GM23338 (cell line): ENCODE measurements at regions not wholly inside any gene's neighbourhood (a gene's known extent, or its start where the extent isn't known, plus 50 kb on each side); places are given as distances from the start of the nearest gene placed in this dataset.

Experiments used
- CREB1 ChIP-seq: fragments of 250-450 bp; sonication (Bioruptor Pico); IDR thresholded peaks from 2 replicates; pipeline ENCODE4 v1.5.0; 2020; ENCODE audit warnings: low read depth, mild to moderate bottlenecking, moderate library complexity
- ETS1 ChIP-seq: IDR thresholded peaks from 2 replicates; pipeline ENCODE4 v1.6.1; 2016; ENCODE audit warnings: antibody characterized with exemption
- EZH2 ChIP-seq: fragments of 200-600 bp; sonication (generic); IDR thresholded peaks from one replicate; pipeline ENCODE4 v1.8.0; 2017; ENCODE audit warnings: antibody characterized with exemption, mild to moderate bottlenecking, low read depth; ENCODE audit not compliant: unreplicated experiment
- EZH2phosphoT487 ChIP-seq: fragments of 200-600 bp; sonication (generic); IDR thresholded peaks from one replicate; pipeline ENCODE4 v1.8.1; 2018; ENCODE audit warnings: antibody characterized with exemption; ENCODE audit not compliant: unreplicated experiment
- JUNB ChIP-seq: IDR thresholded peaks from one replicate; pipeline ENCODE4 v1.6.1; 2016; ENCODE audit warnings: antibody characterized with exemption; ENCODE audit not compliant: unreplicated experiment
- NANOG ChIP-seq: IDR thresholded peaks from 2 replicates; pipeline ENCODE4 v1.6.1; 2016; ENCODE audit warnings: antibody characterized with exemption, borderline replicate concordance
- POLR2AphosphoS5 ChIP-seq: IDR thresholded peaks from 2 replicates; pipeline ENCODE4 v1.6.1; 2016; ENCODE audit warnings: antibody characterized with exemption, low read depth
- STAT1 ChIP-seq: IDR thresholded peaks from one replicate; pipeline ENCODE4 v1.6.1; 2016; ENCODE audit warnings: antibody characterized with exemption; ENCODE audit not compliant: unreplicated experiment
- ZNF114 ChIP-seq: fragments of 250-450 bp; sonication (Bioruptor Pico); IDR thresholded peaks from 2 replicates; pipeline ENCODE4 v1.5.0; 2020; ENCODE audit warnings: mild to moderate bottlenecking, moderate library complexity
- ZNF331 ChIP-seq: fragments of 250-450 bp; sonication (Bioruptor Pico); IDR thresholded peaks from 2 replicates; pipeline ENCODE4 v1.5.0; 2020; ENCODE audit warnings: low read depth, mild to moderate bottlenecking, moderate library complexity
- TF ChIP-seq, protein P1 (sequence below), 2 experiments: fragments of 200-600 bp in 1 of 2; sonication (generic) in 1 of 2; conservative IDR thresholded peaks; 2 replicates each; pipeline versions ENCODE4 v1.5.1 to v1.6.1; 2016 to 2017; ENCODE audit warnings: antibody characterized with exemption in 2 of 2, low read depth in 2 of 2, mild to moderate bottlenecking in 2 of 2, moderate library complexity in 1 of 2
- TF ChIP-seq, protein P2 (sequence below): IDR thresholded peaks from one replicate; pipeline ENCODE4 v1.6.1; 2018; ENCODE audit warnings: antibody characterized with exemption; ENCODE audit not compliant: unreplicated experiment

- no peak for TF ChIP-seq ETS1
- TF ChIP-seq, protein P1, sequence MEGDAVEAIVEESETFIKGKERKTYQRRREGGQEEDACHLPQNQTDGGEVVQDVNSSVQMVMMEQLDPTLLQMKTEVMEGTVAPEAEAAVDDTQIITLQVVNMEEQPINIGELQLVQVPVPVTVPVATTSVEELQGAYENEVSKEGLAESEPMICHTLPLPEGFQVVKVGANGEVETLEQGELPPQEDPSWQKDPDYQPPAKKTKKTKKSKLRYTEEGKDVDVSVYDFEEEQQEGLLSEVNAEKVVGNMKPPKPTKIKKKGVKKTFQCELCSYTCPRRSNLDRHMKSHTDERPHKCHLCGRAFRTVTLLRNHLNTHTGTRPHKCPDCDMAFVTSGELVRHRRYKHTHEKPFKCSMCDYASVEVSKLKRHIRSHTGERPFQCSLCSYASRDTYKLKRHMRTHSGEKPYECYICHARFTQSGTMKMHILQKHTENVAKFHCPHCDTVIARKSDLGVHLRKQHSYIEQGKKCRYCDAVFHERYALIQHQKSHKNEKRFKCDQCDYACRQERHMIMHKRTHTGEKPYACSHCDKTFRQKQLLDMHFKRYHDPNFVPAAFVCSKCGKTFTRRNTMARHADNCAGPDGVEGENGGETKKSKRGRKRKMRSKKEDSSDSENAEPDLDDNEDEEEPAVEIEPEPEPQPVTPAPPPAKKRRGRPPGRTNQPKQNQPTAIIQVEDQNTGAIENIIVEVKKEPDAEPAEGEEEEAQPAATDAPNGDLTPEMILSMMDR (conservative IDR thresholded peaks at IDR 0.05; ENCODE audit: low read depth in 2 of 2): no peak
- no peak for TF ChIP-seq EZH2phosphoT487
- no peak for TF ChIP-seq POLR2AphosphoS5
- TF ChIP-seq JUNB: no peak
- TF ChIP-seq EZH2: no peak
- TF ChIP-seq CREB1 (CRISPR knock-in tag): no peak
- TF ChIP-seq, protein P2, sequence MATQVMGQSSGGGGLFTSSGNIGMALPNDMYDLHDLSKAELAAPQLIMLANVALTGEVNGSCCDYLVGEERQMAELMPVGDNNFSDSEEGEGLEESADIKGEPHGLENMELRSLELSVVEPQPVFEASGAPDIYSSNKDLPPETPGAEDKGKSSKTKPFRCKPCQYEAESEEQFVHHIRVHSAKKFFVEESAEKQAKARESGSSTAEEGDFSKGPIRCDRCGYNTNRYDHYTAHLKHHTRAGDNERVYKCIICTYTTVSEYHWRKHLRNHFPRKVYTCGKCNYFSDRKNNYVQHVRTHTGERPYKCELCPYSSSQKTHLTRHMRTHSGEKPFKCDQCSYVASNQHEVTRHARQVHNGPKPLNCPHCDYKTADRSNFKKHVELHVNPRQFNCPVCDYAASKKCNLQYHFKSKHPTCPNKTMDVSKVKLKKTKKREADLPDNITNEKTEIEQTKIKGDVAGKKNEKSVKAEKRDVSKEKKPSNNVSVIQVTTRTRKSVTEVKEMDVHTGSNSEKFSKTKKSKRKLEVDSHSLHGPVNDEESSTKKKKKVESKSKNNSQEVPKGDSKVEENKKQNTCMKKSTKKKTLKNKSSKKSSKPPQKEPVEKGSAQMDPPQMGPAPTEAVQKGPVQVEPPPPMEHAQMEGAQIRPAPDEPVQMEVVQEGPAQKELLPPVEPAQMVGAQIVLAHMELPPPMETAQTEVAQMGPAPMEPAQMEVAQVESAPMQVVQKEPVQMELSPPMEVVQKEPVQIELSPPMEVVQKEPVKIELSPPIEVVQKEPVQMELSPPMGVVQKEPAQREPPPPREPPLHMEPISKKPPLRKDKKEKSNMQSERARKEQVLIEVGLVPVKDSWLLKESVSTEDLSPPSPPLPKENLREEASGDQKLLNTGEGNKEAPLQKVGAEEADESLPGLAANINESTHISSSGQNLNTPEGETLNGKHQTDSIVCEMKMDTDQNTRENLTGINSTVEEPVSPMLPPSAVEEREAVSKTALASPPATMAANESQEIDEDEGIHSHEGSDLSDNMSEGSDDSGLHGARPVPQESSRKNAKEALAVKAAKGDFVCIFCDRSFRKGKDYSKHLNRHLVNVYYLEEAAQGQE: no peak
- no peak for TF ChIP-seq ZNF331 (CRISPR knock-in tag)
- no peak for TF ChIP-seq STAT1
- TF ChIP-seq ZNF114: no peak
- TF ChIP-seq NANOG: no peak
These were observed 66.9 kb upstream of the PLAC1 start for GRCh38 chrX:134725103-134725690.
